NB4 (cell line): ENCODE measurements at regions not wholly inside any gene's neighbourhood (a gene's known extent, or its start where the extent isn't known, plus 50 kb on each side); places are given as distances from the start of the nearest gene placed in this dataset.
A peak's percentile ranks its signal among the peaks of the same experiment; 100 is the strongest.
"Not testable (repeated sequence)": the region's sequence is repeated elsewhere in the genome, so short reads cannot be mapped to it uniquely, and the experiment has no call there.

Source experiments
- DNase-seq: peaks from one replicate; pipeline ENCODE4 v3.0.0; 2010; ENCODE audit warnings: low read depth
- H3K4me3 ChIP-seq: one replicate; pipeline ENCODE4 v1.5.1; 2011; ENCODE audit warnings: mild to moderate bottlenecking, low read depth, low read length, moderate library complexity
- MYC ChIP-seq: IDR thresholded peaks from 2 replicates; pipeline ENCODE4 v1.6.1; 2011; ENCODE audit warnings: low read depth, low read length
- POLR2A ChIP-seq: IDR thresholded peaks from 2 replicates; pipeline ENCODE4 v1.6.1; 2011; ENCODE audit warnings: mild to moderate bottlenecking; ENCODE audit not compliant: insufficient read length; ENCODE audit errors: extremely low read depth
- TF ChIP-seq, protein P1 (sequence below): IDR thresholded peaks from one replicate; pipeline ENCODE4 v1.5.1; 2012; ENCODE audit warnings: low read depth, low read length
- TF ChIP-seq, protein P2 (sequence below): IDR thresholded peaks from 2 replicates; pipeline ENCODE4 v1.6.1; 2011; ENCODE audit warnings: low read depth, low read length

DNA sequence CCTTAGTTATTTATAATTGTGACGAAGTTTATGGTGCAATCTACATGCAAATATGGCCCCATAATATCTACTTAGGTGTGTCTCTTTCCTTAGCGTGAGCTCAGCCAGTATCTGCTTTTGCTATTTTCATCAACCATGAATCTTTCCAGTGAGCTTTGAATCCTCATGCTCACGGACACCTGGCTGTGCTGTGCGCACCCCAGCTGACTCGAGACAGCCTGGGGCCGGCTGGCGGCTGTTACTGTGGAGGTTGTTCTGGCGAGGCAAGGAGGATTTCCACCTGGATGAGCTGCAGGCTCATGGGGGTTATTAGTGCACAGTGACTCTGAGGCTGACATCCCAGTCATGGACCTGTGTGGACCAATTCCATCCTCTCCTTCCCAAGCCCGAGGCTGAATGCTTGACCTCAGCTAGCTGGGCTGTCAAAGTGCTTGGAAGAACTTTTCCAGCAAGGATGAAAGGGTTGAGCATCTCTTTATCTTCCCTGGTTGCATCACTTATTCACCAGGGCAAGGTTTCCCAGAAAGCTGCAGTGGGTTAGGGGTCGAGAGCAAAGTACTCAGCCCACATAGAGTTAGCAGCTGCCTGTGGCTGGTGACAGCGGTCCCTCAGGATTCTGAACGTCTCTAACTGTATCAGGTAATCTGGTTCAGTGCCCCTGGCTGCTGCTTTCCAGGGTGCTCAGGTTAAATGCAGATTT, 141.7 kb downstream of the ARL4C start:
- TF ChIP-seq, protein P1, sequence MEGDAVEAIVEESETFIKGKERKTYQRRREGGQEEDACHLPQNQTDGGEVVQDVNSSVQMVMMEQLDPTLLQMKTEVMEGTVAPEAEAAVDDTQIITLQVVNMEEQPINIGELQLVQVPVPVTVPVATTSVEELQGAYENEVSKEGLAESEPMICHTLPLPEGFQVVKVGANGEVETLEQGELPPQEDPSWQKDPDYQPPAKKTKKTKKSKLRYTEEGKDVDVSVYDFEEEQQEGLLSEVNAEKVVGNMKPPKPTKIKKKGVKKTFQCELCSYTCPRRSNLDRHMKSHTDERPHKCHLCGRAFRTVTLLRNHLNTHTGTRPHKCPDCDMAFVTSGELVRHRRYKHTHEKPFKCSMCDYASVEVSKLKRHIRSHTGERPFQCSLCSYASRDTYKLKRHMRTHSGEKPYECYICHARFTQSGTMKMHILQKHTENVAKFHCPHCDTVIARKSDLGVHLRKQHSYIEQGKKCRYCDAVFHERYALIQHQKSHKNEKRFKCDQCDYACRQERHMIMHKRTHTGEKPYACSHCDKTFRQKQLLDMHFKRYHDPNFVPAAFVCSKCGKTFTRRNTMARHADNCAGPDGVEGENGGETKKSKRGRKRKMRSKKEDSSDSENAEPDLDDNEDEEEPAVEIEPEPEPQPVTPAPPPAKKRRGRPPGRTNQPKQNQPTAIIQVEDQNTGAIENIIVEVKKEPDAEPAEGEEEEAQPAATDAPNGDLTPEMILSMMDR, result no peak
- no peak for TF ChIP-seq POLR2A
- TF ChIP-seq, protein P2, sequence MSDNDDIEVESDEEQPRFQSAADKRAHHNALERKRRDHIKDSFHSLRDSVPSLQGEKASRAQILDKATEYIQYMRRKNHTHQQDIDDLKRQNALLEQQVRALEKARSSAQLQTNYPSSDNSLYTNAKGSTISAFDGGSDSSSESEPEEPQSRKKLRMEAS, result no peak
- TF ChIP-seq MYC, result no peak
- no peak overlapping the region for H3K4me3 ChIP-seq
- DNase-seq, result no peak

DNA sequence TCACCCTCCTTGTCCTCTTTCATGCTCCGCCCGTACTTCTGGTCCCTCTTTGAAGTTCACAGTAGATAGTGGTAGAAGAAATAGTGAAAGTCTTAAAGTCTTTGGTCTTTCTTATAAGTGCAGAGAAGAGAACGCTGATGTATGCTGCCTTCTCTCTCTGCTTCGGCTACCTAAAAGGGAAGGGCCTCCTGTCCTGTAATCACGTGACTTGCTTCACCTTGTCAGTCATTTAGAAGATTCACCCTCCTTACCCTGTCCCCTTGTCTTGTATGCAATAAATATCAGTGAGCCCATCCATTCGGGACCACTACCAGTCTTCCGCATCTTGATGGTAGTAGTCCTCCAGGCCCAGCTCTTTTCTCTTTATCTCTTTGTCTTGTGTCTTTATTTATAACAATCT, 144.6 kb downstream of the ARL4C start:
- no peak for TF ChIP-seq POLR2A
- TF ChIP-seq, protein P2, result no peak
- no peak for TF ChIP-seq MYC
- TF ChIP-seq, protein P1, result no peak
- H3K4me3 ChIP-seq, result no peak overlapping the region
- DNase-seq, result no peak

DNA sequence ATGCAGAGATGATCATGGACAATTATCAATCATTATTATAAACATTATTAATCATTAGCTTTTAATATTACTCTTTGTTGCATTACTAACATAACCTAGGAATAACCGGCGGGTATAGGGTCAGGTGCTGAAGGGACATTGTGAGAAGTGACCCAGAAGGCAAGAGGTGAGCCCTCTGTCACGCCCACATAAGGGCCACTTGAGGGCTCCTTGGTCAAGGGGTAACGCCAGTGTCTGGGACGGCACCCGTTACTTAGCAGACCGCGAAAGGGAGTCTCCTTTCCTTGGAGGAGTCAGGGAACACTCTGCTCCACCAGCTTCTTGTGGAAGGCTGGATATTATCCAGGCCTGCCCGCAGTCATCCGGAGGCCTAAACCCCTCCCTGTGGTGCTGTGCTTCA, 145.0 kb downstream of the ARL4C start:
- not testable (repeated sequence) for H3K4me3 ChIP-seq, DNase-seq

DNA sequence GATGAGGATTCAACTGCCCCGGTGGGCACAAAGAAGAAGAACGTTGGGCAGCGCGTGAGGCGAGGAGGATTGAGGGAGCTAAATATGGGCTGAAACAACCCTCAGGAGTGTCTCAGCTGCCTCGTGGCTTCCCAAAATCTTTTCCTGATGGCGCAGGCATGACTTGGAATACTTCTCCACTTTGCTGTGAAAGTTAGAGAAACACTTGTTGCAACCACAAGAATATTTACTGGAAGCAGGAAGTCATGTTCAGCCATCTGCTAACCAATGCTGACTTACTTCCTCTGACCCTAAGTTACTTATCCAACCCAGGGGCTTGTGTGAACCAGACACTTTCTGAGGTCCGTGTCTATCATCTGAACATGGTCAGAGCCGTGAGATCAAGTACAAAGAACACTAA, 148.8 kb downstream of the ARL4C start:
- peak; percentile 18 for DNase-seq
- TF ChIP-seq POLR2A (no peak), MYC (no peak)
- TF ChIP-seq, protein P1, result no peak
- TF ChIP-seq, protein P2, result no peak
- H3K4me3 ChIP-seq, result no peak overlapping the region

DNA sequence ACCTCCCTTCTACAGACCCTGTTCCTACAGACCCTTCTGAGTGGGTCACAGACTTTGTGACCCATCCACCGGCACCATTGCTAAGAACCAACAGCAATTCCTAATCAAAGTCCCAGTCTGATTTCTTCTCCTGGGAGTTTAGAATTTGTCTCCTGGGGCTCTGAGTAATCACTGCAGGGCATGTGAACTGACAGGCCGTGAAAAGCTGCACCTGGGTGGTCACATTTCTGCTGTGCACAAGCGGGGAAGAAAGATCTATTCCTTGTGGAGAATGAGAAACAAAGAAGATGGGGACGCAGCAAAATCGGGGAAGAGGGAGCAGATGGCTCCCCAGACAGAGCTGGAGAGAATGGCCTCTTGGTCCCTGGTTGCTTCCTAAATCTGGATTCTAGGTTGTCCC, 151.0 kb downstream of the ARL4C start:
- no peak overlapping the region for H3K4me3 ChIP-seq
- TF ChIP-seq POLR2A, result no peak
- TF ChIP-seq, protein P2, result no peak
- TF ChIP-seq, protein P1, result no peak
- TF ChIP-seq MYC, result no peak
- no peak for DNase-seq

DNA sequence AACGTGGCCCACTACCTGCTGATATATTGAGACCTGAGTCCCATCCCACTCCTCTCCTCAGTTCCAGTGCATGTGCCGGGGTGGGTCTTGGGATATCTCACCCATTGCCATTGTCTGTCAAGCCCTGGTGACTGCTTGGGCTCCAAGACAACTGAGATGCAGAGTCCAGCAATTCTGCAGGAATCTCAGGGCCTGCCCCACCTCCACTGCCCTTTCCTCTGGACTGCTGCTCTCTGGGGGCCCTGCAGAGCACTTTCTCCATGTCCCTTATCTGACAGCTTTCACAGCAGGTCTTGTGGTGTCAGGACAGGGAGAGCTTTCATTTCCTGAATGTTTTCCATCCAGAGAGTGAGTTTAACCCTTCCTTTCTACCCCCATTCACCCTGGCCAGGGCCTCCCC, 152.9 kb downstream of the ARL4C start:
- TF ChIP-seq, protein P1, result no peak
- TF ChIP-seq, protein P2, result no peak
- TF ChIP-seq MYC (no peak), POLR2A (no peak)
- no peak overlapping the region for H3K4me3 ChIP-seq
- DNase-seq, result no peak
